Kidney tubule cell (primary cell): ENCODE measurements at regions not wholly inside any gene's neighbourhood (a gene's known extent, or its start where the extent isn't known, plus 50 kb on each side); places are given as distances from the start of the nearest gene placed in this dataset.
A peak's percentile ranks its signal among the peaks of the same experiment; 100 is the strongest.
"Not testable (repeated sequence)": the region's sequence is repeated elsewhere in the genome, so short reads cannot be mapped to it uniquely, and the experiment has no call there.

Source experiments
- DNase-seq: peaks from one replicate; pipeline ENCODE4 v3.0.0-alpha.2; 2018; ENCODE audit warnings: low spot score

DNA sequence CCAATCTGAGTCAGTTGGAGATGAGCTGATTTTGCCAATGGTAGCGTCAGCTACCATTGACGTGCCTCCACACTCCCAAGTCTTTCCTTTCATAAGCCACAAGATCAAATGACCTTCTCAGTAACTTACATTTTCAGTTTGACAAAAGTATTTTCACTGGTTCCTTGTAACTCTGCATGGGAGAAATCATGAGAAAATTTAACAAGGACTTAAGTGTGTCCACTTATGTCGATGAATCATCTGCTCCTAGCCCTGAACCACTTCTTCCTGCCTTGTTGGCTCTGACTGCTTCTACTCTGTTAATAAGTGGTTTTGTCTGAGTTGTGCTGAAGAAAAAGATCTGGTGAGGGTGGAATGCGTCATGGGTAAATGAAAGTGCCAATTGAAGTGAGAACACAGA, 101.2 kb downstream of the NFKBIZ start:
- peak; percentile 99 for DNase-seq

DNA sequence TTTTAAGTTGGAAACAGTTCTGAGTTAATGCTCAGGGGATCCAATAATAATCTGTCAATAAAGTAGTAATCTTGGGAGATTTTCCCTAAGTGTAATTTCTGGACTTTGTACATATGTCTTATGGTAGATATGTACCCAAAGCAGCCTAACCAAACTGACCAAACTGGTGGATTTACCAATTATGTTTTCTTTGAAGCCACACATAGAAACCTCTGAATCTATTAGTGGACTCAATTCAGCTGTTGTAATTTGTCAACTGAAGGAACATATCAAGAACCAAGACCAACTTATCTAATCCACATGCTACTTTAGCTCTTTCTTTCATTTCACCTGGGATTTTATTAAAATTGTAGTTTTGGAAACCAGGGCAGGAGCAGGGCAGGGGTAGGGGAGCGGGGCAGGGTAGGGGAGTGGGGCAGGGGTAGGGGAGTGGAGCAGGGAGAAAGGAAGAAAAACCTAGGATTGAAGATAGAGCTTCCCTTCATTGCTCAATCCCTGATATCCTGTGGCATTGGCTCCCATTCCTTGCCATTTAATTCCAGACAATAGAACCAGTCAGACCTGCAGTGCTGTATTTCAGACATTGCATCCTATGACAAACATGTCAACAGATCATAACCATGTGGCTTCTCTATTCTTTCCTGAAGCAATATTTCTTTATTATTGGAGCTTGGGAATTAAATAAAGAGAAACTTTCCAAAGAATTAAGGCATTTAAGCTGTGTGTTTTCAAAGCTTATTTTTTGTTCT, 101.8 kb downstream of the NFKBIZ start:
- peak; percentile 57 for DNase-seq

DNA sequence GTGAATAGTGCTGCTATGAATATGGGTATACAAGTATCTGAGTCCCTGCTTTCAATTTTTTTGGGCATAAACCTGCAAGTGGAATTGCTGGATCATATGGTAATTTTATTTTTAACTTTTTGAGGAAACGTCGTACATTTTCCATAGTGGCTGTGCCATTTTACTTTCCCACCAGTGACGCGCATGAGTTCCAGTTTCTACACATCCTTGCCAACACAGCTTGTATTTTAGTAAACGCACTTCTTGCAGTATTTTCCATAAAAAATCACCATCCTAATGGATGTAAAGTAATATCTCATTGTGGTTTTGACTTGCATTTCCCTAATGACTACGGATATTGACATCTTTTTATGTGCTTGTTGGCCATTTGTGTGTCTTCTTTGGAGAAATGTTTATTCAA, 105.0 kb downstream of the NFKBIZ start:
- DNase-seq = no peak

DNA sequence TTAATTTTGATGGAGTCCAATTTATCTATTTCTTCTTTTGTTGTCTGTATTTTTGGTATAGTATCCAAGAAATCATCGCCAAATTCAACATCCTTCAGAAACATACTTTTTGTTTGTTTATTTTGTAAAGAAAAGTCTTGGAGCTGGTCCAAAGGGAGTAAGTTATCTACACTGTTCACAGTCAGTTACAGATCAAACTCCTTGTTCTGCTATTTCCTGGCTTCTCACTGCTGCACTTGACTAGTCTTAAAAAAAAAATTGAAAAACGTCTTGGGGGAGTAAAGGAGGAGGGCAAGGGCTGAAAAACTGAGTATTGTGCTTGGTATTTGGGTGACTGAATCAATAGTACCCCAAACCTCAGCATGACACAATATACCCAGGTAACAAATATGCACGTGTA, 105.6 kb downstream of the NFKBIZ start:
- DNase-seq = peak; percentile 84

DNA sequence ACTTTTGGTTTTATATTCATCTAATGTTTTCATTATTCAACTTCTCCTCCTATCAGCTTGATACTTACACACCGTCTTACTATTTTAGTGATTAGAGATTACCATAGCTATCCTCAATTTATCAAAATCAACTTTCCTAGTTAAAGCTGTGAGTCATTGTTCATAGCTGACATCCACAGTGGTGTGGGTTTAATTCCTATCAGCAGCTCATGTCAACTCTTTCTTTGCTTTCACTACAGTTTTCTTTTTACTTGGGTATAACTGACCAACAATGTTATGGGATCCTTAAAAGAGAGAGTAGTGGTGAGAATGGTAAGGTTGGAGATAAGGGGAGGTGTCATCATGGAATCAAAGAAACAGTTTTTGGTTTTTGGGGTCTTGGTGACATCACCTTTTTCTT, 112.7 kb downstream of the NFKBIZ start:
- peak; percentile 23 for DNase-seq

DNA sequence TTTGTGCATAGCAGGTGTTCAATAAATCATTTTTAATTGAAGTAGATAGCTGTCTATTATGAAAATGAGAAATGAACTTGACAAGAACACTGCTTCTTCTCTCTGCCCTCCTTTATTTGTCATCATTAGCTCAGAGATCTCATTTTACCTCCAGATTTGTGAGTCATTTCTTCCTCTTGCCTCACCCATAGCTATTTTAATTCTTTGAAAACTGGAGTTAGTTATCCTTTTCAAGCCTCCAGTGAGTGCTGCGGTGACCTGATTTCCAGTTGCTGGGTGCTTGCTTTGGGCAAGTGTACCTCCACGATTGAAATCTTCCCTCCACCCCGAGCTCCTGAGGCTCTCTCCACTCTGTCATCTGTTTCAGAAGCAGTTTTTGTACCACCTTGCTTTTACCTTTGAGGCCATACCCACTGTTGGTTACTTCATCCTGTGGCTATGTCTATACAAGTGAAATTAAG, 114.6 kb downstream of the NFKBIZ start:
- DNase-seq = peak; percentile 69

DNA sequence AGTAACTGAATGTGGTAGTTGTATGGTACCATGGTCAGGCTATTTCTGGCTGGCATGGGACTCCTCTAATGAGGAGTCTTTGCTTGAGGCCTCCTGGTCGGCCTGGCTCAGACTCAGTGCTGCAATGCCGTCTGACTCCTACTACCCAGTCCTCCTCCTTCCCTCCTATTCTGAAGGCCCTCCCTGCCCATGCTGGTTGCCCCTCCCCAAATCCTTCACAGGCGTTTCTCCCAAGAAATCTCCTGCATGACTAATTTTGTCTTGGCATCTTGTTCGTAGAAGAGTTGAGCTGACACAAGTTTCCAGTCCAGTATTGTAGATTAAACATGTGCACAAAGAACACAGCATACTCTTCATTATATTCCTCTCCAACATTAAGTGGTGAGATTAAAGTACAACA, 115.5 kb downstream of the NFKBIZ start:
- no peak for DNase-seq

DNA sequence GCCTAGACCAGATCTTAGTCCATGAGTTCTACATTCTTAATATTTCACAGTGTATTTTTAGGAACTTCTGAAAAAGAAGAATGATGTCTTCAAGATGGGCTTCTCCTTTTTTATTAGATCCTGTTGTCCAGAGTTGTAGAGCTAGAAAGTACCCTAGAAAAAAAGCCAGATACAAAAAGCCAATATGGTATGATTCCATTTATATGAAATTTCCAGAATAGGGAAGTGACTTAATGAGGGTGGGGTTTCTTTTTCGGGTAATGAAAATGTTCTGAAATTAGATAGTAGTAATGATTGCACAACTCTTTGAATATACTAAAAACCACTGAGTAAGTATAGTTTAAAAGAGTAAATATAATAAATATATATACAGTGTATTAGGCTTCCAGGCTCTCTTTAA, 116.9 kb downstream of the NFKBIZ start:
- no peak for DNase-seq

DNA sequence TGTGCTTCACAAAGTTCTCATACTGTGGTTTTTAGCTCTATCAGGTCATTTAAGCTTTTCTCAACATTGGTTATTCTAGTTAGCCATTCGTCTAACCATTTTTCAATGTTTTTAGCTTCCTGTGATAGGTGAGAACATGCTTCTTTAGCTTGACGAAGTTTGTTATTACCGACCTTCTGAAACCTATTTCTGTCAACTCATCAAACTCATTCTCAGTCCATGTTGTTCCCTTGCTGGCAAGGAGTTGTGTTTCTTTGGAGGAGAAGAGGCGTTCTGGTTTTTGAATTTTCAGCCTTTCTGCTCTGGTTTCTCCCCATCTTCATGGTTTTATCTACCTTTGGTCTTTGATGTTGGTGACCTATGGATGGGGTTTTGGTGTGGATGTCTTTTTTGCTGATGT, 120.9 kb downstream of the NFKBIZ start:
- DNase-seq = no peak

DNA sequence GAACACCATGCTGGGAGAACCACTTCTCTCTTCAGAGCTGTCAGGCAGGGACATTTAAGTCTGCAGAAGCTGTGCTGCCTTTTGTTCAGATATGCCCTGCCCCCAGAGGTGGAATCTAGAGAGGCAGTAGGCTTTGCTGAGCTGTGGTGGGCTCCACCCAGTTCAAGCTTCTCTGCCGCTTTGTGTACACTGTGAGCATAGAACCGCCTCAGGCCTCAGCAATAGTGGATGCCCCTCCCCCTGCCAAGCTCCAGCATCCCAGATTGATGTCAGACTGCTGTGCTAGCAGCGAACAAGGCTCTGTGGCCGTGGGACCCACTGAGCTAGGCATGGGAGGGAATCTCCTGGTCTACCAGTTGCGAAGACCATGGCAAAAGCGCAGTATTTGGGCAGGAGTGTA, 121.6 kb downstream of the NFKBIZ start:
- no peak for DNase-seq

DNA sequence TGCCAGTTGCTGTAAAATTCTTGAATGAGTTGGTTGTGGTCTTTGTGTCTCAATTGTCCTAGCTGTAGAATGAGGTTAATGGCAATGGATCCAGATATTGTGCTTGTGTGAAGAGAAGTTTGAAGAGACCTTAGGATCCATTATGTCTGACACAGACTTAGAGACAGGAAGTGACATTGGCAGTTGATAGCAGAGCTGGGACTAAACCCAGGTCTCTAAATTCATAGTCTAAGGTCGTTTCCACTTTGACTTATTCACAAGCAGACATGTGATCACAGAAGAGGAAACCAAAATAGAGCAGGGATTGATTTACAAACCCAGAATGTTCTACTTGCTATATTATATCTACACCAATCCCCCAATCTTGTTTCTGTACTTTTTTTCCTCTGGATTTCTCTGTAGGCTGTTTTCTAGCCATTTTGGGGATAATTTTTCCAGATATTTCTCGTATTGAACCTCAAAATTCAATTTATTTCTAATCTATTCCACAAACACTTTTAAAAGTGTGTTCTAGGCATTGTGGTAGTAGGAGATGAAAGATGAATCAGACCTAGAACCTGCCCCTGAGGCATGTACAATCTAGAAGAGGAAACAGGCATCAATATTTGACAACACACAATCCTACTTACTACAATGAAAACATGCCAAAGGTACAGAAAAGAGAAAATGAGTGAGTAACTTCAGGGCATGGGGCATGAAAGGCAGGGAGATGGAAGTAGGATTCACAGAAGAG, 123.3 kb downstream of the NFKBIZ start:
- peak; percentile 38 for DNase-seq

DNA sequence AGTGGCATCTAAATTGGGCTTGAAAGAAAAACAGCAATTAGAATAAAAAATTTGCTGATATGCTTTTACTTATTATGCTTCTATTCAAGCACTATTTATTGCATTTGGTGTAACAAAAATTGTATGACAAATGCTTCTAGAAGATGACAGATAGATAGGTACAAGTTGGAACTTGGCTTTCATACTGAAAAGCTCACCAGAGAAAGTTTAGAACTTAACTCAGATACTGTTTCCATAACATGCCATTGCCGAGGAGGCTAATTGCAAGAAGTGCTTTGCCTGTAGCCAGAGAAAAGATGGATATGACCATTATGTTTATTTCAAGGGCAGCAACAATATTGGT, 123.8 kb downstream of the NFKBIZ start:
- no peak for DNase-seq

DNA sequence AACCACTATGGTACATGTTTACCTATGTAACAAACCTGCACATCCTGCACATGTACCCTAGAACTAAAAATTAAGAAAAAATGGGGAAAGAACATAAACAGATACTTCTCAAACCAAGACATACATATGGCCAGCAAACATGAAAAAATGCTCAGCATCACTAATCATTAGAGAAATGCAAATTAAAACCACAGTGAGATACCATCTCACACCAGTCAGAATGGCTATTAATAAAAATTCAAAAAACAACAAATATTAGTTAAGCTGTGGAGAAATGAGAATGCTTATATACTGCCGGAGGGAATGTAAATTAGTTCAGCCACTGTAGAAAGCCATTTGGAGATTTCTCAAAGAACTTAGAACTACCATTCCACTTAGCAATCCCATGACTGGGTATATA, 126.1 kb downstream of the NFKBIZ start:
- DNase-seq = not testable (repeated sequence)

DNA sequence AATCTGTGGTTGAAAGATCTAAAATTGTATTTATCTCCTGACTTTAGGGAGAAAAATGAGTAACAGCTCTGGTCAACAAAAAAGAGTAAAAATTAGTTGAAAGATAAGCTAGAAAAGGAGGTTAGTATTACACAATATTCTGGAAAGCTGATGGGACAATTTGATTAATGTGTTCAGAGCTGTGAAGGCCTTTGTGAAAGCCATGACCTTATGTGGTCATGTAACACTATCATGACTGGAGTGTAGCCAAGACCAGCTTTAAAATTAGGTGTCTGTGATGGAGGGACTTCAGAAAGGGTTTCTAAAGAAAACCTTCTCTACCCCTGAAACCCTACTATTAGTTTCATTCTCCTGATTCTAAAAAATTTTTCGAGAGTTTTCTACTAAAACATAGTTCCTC, 127.2 kb downstream of the NFKBIZ start:
- DNase-seq = no peak

DNA sequence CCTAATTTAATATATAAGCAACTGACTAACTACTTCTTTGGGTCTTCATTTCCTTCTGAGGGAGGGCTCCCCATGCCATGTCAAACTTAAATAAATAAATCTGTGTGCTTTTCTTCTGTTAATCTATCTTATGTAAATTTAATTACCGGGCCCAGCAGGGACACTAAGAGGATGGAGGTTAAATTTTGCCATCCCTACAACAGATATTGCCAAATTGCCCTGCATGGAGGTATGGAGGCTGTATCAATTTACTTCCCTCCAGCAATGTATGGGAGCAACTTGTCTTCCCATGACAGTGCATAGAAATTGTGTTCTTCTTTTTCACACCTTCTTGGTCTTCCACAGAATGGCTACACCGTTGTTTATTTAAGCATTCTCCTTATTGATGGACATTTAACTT, 129.0 kb downstream of the NFKBIZ start:
- DNase-seq = no peak

DNA sequence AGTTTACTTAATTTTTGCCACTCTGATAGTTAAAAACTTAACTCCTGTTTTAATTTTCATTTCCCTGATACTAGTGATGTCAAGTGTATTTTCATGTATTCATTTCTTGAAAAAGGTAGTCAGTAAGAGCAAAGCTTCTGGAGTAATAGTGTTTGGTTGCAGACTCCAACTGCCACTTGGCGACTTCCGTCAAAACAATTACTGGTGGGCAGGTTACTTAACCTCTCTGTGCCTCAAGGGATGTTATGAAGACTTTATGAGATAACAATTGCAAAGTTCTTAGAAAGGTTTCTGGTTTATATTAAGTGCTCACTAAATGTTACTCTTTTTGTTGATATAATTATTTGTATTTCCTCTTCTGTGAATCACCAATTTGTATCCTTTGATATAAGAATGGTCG, 129.7 kb downstream of the NFKBIZ start:
- no peak for DNase-seq

DNA sequence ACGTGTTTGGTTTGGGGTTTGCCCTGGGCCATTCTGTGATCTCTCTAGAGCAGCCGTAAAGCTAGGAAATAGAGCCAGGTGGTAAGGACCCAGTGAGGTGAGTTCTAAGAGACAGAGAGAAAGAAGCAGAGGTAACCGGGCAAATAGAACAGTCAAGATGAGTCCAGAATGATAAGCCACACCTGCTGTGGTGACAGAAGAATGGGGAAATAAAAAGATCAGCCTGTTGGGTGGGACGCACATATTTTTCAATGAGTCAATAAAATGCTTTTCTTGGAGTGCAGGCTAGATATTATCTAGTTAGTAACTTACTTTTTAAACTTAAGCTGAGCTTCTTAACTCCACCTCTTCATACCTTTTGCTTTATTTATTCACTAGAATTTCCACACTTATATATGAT, 135.0 kb downstream of the NFKBIZ start:
- DNase-seq = peak; percentile 66

DNA sequence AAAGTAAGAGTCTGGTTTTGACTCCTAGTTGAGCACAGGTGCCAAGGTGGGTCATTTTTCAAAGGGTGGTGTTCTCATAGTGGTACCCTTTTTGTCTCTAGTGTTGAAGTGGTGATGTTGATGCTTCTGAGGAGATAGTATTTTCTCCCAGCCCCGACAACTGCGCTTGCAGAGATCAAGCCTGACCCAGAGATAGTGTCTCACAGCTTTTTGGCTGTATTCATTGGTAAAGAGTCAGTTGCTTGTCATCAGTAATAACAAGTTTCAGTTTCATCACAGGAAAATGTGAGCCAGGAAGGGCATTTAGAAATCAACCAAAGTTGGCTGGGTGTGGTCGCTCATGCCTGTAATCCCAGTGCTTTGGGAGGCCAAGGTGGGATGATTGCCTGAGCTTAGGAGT, 139.3 kb downstream of the NFKBIZ start:
- peak; percentile 66 for DNase-seq

DNA sequence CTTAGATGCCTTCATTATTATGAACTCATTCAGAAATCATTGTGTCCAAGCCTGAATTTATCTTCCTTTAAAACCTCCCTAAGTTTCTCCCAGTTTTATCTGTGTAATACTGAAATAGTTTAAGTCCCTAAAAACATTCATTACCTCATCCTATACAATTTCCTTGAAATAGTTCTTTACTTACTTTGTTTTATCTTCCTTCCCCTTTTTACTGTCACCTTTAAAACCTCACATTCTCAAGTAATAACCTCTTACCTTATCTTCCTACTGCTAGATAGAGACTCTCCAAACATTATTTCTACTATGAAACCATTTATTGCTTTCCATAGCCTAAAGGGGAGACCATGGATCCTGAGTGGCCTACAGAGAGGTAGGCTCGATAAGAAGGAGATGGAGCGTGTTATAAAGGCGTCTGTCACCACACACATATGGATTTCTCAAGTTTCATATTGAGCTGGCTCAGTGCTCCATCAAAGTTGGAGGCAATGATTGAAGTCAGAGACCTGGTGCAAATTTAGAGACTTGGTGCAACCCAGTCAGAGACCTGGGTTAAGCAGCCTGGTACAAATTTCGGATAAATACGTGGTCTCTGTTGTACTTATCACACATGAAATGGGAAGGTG, 140.4 kb downstream of the NFKBIZ start:
- no peak for DNase-seq

DNA sequence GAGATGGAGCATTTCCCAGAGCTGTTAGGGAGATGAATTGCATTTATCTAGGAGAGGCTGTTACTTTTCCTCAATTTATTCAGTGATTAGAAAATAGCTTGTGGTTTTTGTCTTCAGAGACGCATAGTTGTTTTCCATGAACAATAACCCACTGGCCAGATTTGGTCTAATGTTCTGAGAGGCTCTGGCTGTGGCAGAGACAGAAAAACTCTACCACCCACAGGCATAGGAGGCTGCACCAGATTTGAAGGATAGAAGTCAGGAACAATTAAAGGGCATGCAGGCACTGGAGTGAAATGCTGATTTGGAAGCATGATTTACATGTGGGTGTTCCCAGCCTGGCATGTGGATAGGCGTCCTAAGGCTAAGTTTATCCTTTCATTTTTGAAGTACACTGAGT, 143.5 kb downstream of the NFKBIZ start:
- DNase-seq = no peak

DNA sequence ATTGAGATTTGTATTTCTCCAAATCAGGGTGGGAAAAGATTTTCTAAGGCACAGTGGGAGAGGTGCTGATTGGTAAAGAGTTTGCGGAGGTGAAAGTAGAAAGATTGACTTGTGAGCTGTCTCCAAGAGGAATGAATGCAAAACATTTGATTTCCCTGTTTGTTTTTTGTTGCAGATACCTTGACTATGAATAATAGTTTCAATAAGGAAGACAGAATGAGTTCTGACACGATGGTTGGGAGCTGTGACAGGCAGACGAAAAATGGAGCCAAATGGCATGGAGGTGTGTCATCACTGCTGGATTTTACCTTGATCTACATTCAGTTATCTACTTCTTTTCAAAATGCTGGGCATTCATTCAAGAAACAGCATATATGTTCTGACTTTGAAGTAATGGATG, 145.1 kb downstream of the NFKBIZ start:
- peak; percentile 92 for DNase-seq

DNA sequence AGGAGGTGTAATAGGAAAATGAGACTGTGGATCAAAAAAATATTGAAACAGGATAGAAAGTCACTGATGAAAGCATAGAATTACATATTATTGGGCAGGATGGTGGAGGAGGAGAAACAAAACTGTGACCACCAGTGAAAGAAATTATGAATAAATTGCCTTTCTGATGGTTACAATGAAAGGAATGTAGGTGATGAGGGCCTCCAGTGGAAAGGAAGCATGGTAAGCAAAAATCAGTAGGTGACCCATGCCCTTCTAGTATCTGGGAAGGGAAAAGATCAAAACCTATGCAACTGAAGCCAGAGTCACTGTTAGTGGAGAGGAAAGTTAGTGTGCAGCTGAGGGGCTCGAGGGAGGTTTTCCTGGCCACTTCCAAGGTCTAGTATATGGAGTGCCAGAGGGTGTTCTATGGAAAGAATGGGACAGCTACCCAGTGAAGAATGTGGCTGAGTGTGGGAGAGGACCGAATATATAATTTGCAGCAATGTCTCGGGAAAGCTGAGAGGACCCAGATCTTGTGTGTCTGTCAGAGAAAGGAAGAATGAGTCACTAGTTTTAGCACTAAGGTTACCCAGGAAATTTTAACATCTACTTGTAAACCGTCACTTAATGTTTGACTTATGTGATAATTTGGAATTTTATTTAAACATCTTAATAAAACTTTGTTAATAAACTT, 146.2 kb downstream of the NFKBIZ start:
- peak; percentile 86 for DNase-seq

DNA sequence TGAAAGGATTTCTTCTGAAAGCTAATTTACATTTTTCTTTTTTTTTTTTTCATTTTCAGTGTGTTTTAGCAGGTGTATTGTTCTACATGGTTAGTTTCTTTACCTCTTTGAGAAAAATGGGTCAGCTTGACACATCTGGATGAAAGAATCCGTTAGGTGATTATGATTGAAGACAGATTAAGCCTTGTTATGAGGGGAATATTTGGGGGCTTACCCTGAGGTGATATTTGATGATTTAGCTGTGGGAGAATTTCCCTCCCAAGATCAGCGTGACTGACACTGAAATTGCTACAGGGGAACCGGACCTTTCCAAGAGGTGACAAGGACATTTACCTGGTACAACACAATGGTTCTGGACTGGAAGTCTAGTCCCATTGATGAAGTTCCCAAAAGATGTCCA, 147.5 kb downstream of the NFKBIZ start:
- no peak for DNase-seq
